ENCODE measurements at regions not wholly inside any gene's neighbourhood (a gene's known extent, or its start where the extent isn't known, plus 50 kb on each side); places are given as distances from the start of the nearest gene placed in this dataset.

DNA sequence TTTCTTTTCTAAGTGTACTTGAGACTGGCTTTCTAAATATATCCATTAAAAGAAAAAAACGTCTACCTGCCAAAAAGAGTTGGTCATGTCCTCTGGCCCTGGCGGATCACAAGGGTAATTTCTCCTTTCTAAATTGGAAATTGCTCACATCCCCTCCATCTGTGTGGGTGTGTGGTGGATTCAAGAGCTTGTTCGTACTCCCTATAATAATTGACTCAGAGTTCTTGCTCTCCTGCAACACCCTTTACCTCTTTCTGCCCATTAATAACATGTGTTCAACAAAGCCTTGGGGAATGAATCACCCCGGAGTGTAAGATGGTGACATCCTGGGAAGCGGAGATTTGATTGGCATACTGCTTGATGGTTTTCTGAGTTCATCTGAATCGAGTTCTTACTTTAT is 263.8 kb downstream of the ALDH8A1 start:
- H3K27ac Mint-ChIP-seq: no peak overlapping the region
- Histone ChIP-seq H3K27ac (ENCODE audit: insufficient read depth, low read length, poor library complexity, severe bottlenecking) (no peak overlapping the region), H3K9me3 (ENCODE audit: control insufficient read depth in 2 of 2, low read length in 2 of 2) (no peaks in the 10 kb centered on the region), H3K4me3 (ENCODE audit: low read depth, low read length) (no peak overlapping the region), H3K36me3 (ENCODE audit: control insufficient read depth, insufficient read depth, low read length) (no peaks in the 10 kb centered on the region), H3K4me1 (ENCODE audit: control insufficient read depth, insufficient read depth, low read length, poor library complexity, severe bottlenecking) (no peaks in the 10 kb centered on the region), H3K27me3 (ENCODE audit: control insufficient read depth, insufficient read depth, low read length) (peaks cover 11% of the 10 kb centered on the region)
- H3K4me3 Mint-ChIP-seq: no peak overlapping the region
- ATAC-seq (ENCODE audit: low read depth in 2 of 2) (no peak), DNase-seq (no peak)
- H3K27me3 Mint-ChIP-seq: peaks cover 34% of the 10 kb centered on the region
- H3K36me3 Mint-ChIP-seq: no peaks in the 10 kb centered on the region
- no peaks in the 10 kb centered on the region for H3K4me1 Mint-ChIP-seq
- peaks cover 0 to 2% (median 0%) of the 10 kb centered on the region in 7 donors for H3K9me3 Mint-ChIP-seq

DNA sequence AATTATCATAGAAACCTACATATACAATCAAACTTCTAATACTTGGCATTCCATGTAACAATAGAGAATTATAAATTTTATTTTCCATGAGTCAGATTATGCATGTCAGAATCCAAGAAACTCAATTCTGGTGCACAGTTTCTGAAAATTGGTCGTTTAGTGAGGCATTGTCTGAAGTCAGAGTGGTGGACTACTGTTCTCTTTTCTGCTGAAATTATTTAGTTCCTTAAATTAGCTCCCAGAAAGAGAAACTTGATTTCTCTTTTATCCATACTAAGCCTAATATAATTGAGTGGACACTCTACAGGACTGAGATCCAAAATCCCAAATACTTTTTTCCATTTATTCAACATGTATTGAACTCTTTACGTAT is 265.5 kb downstream of the ALDH8A1 start:
- no peak for ATAC-seq (ENCODE audit: low read depth in 2 of 2)
- Histone ChIP-seq H3K36me3 (ENCODE audit: control insufficient read depth, insufficient read depth, low read length) (no peaks in the 10 kb centered on the region), H3K9me3 (ENCODE audit: control insufficient read depth in 2 of 2, low read length in 2 of 2) (no peaks in the 10 kb centered on the region), H3K4me3 (ENCODE audit: low read depth, low read length) (no peak overlapping the region), H3K27ac (ENCODE audit: insufficient read depth, low read length, poor library complexity, severe bottlenecking) (no peak overlapping the region), H3K4me1 (ENCODE audit: control insufficient read depth, insufficient read depth, low read length, poor library complexity, severe bottlenecking) (no peaks in the 10 kb centered on the region), H3K27me3 (ENCODE audit: control insufficient read depth, insufficient read depth, low read length) (peaks cover 3% of the 10 kb centered on the region)
- Mint-ChIP-seq H3K9me3 (peaks cover 0 to 2% (median 0%) of the 10 kb centered on the region in 7 donors), H3K27me3 (peaks cover 36% of the 10 kb centered on the region), H3K4me3 (no peak overlapping the region), H3K27ac (no peak overlapping the region), H3K4me1 (no peaks in the 10 kb centered on the region), H3K36me3 (no peaks in the 10 kb centered on the region)
- DNase-seq: no peak

DNA sequence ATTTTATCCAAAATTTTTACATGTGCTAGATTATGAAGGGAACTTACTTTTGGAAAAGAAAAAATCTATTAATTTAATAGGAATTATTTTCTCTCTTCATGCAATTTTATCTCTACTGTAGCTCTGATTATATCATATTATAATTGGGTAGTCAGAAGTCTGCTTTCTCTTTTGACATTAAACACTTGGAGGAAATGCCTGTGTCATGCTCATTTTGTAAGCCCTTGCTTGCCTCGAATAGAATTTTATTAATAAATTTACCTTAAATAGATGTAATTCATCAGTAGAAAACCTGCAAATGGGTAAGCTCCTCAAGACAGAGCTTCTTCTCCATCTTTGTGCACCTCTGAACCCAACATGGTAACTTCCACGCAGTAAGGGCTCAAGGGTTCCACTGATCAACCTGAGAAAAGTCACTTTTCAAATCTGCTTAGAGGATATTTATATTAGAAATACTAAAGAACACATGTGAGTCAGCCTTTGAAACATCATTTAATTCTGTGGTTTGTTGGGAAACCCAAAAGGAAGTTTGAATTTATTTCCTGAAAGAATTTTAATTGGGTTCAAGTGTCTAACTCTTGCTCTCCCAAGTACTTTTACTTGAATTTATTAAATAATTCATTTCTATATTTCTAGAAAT is 266.0 kb downstream of the ALDH8A1 start:
- ATAC-seq (ENCODE audit: low read depth in 2 of 2) (no peak), DNase-seq (no peak)
- Mint-ChIP-seq H3K27me3 (peaks cover 34% of the 10 kb centered on the region), H3K27ac (no peak overlapping the region), H3K36me3 (no peaks in the 10 kb centered on the region), H3K4me3 (no peak overlapping the region), H3K9me3 (peaks cover 0 to 2% (median 0%) of the 10 kb centered on the region in 7 donors), H3K4me1 (no peaks in the 10 kb centered on the region)
- peaks cover 3% of the 10 kb centered on the region for H3K27me3 ChIP-seq (ENCODE audit: control insufficient read depth, insufficient read depth, low read length)
- no peak overlapping the region for H3K27ac ChIP-seq (ENCODE audit: insufficient read depth, low read length, poor library complexity, severe bottlenecking)
- H3K4me1 ChIP-seq (ENCODE audit: control insufficient read depth, insufficient read depth, low read length, poor library complexity, severe bottlenecking): no peaks in the 10 kb centered on the region
- H3K9me3 ChIP-seq (ENCODE audit: control insufficient read depth in 2 of 2, low read length in 2 of 2): no peaks in the 10 kb centered on the region
- no peaks in the 10 kb centered on the region for H3K36me3 ChIP-seq (ENCODE audit: control insufficient read depth, insufficient read depth, low read length)
- no peak overlapping the region for H3K4me3 ChIP-seq (ENCODE audit: low read depth, low read length)

DNA sequence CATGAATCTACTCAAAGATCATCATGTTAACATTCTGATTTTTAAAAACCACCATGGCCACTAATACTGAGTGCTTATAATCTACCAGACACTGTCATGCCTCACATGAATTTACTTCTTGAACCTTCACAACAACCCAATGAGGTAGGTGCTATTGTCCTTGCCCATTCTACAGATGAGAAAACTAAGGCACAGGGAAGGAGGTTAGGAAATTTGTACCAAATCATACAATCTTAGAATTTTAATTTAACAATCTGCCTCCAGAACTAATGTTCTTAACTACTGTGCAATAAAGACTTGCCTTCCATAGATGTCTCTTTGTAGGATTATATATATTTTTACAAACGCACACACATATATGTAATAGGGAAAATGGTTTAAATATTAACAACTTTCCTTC is 269.5 kb downstream of the ALDH8A1 start:
- H3K9me3 ChIP-seq (ENCODE audit: control insufficient read depth in 2 of 2, low read length in 2 of 2): no peaks in the 10 kb centered on the region
- ATAC-seq (ENCODE audit: low read depth in 2 of 2): no peak
- DNase-seq: no peak
- Mint-ChIP-seq H3K36me3 (no peaks in the 10 kb centered on the region), H3K27ac (no peak overlapping the region), H3K9me3 (peaks cover 0 to 2% (median 0%) of the 10 kb centered on the region in 7 donors), H3K4me3 (no peak overlapping the region), H3K27me3 (peaks cover 36% of the 10 kb centered on the region), H3K4me1 (no peaks in the 10 kb centered on the region)
- H3K4me3 ChIP-seq (ENCODE audit: low read depth, low read length): no peak overlapping the region
- H3K27me3 ChIP-seq (ENCODE audit: control insufficient read depth, insufficient read depth, low read length): no peaks in the 10 kb centered on the region
- no peaks in the 10 kb centered on the region for H3K4me1 ChIP-seq (ENCODE audit: control insufficient read depth, insufficient read depth, low read length, poor library complexity, severe bottlenecking)
- no peaks in the 10 kb centered on the region for H3K36me3 ChIP-seq (ENCODE audit: control insufficient read depth, insufficient read depth, low read length)
- no peak overlapping the region for H3K27ac ChIP-seq (ENCODE audit: insufficient read depth, low read length, poor library complexity, severe bottlenecking)

DNA sequence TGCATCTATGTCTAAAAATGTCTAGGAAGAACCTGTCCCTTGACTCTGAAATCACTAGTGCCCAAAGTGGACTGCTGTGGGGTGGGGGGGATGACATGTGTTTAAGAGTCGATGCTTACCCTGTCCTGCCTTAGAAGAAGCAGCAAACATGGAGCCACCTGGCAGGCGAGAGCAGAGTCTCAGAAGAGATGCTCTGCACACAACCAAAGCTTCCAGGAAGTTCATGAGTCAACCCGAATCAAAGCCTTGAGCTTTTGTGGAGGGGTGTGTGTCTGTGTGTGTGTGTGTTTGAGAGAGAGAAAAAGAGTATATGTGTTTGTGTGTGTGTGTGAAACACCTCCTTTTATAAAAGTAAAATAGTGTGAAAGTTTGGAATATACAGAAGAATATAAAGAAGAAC is 269.9 kb downstream of the ALDH8A1 start:
- no peaks in the 10 kb centered on the region for H3K4me1 ChIP-seq (ENCODE audit: control insufficient read depth, insufficient read depth, low read length, poor library complexity, severe bottlenecking)
- DNase-seq (peak in 1 of 3 donors; percentile 17), ATAC-seq (ENCODE audit: low read depth in 2 of 2) (peak in 1 of 2 donors; percentile 37)
- H3K27ac ChIP-seq (ENCODE audit: insufficient read depth, low read length, poor library complexity, severe bottlenecking): no peak overlapping the region
- no peaks in the 10 kb centered on the region for H3K9me3 ChIP-seq (ENCODE audit: control insufficient read depth in 2 of 2, low read length in 2 of 2)
- H3K9me3 Mint-ChIP-seq: no peaks in the 10 kb centered on the region
- H3K36me3 ChIP-seq (ENCODE audit: control insufficient read depth, insufficient read depth, low read length): no peaks in the 10 kb centered on the region
- H3K4me1 Mint-ChIP-seq: no peaks in the 10 kb centered on the region
- H3K4me3 ChIP-seq (ENCODE audit: low read depth, low read length): no peak overlapping the region
- H3K27ac Mint-ChIP-seq: no peak overlapping the region
- peaks cover 38% of the 10 kb centered on the region for H3K27me3 Mint-ChIP-seq
- H3K4me3 Mint-ChIP-seq: no peak overlapping the region
- no peaks in the 10 kb centered on the region for H3K36me3 Mint-ChIP-seq
- no peaks in the 10 kb centered on the region for H3K27me3 ChIP-seq (ENCODE audit: control insufficient read depth, insufficient read depth, low read length)

DNA sequence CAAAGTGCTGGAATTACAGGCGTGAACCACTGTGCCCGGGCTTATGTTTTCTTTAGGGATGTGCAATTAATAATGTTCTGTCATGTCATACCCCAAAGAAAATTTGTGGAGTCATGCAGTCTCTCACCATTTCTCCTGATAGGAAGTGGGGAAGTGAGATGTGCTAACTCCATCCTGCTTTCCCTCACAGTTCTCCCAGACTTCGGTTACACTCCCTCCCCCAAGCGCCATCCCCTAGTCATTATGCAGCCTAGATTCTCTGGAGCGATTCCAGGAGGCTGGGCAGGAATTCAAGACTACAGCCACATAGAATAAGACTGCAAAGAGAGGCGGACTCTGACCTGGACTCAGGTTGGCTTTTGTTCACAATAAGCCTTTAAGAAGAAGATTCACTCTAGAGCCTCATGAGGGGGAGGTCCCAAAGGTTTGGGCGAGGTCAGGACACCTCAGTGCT is 271.4 kb downstream of the ALDH8A1 start:
- no peaks in the 10 kb centered on the region for H3K36me3 Mint-ChIP-seq
- no peak overlapping the region for H3K4me3 ChIP-seq (ENCODE audit: low read depth, low read length)
- DNase-seq (no peak), ATAC-seq (ENCODE audit: low read depth in 2 of 2) (no peak)
- H3K9me3 Mint-ChIP-seq: no peaks in the 10 kb centered on the region
- peaks cover 38% of the 10 kb centered on the region for H3K27me3 Mint-ChIP-seq
- no peak overlapping the region for H3K27ac Mint-ChIP-seq
- no peak overlapping the region for H3K4me3 Mint-ChIP-seq
- no peak overlapping the region for H3K27ac ChIP-seq (ENCODE audit: insufficient read depth, low read length, poor library complexity, severe bottlenecking)
- no peaks in the 10 kb centered on the region for H3K27me3 ChIP-seq (ENCODE audit: control insufficient read depth, insufficient read depth, low read length)
- H3K9me3 ChIP-seq (ENCODE audit: control insufficient read depth in 2 of 2, low read length in 2 of 2): no peaks in the 10 kb centered on the region
- H3K36me3 ChIP-seq (ENCODE audit: control insufficient read depth, insufficient read depth, low read length): no peaks in the 10 kb centered on the region
- H3K4me1 Mint-ChIP-seq: no peaks in the 10 kb centered on the region
- H3K4me1 ChIP-seq (ENCODE audit: control insufficient read depth, insufficient read depth, low read length, poor library complexity, severe bottlenecking): no peaks in the 10 kb centered on the region

DNA sequence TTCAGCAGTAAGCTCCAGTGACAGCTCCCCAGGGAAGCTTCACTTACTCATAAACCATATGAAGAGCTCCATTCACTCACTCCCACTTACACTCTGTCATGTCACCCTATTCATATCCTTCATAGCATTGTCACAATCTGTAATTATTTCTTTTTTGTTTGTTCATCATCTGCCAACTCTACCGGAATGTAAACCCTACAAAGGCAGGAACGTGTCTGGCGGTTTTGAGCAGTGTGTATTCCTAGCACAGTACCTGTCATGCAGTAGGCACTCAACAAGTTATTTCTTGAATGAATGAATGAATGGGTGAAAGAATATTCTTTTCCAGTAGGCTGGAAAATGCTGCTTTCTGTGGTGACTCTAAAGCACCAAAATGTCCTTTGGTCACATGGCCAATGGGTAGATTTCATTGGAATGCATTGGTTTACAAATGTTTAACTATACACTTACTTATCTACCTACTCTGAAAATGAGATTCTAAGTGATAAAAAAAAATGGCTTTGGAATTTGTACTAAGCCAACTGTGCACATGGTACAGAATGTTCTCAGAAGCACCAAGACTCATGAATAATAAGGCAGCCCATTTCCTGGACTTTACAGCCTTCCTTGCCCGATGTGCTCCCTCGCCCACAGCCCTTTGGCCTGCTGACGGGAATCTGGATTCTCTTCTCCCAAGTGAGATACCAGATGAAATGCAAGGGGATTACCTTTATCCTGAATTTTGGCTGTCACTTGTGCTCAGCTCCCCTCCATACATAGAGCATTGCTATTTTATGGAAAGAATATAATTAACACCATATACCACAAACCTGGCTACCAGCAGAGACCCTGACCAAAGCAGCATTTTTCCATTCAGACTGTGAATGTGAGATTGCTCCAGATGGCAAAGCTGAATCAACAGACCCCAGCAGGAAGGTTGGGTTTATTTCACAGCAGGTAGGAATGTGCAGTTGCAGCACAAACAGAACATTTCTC is 273.3 kb downstream of the ALDH8A1 start:
- Mint-ChIP-seq H3K9me3 (no peaks in the 10 kb centered on the region), H3K27me3 (peaks cover 35% of the 10 kb centered on the region), H3K36me3 (no peaks in the 10 kb centered on the region), H3K4me1 (no peaks in the 10 kb centered on the region), H3K4me3 (no peak overlapping the region), H3K27ac (no peak overlapping the region)
- Histone ChIP-seq H3K27me3 (ENCODE audit: control insufficient read depth, insufficient read depth, low read length) (no peaks in the 10 kb centered on the region), H3K36me3 (ENCODE audit: control insufficient read depth, insufficient read depth, low read length) (no peaks in the 10 kb centered on the region), H3K4me3 (ENCODE audit: low read depth, low read length) (no peak overlapping the region), H3K4me1 (ENCODE audit: control insufficient read depth, insufficient read depth, low read length, poor library complexity, severe bottlenecking) (no peaks in the 10 kb centered on the region), H3K27ac (ENCODE audit: insufficient read depth, low read length, poor library complexity, severe bottlenecking) (no peak overlapping the region), H3K9me3 (ENCODE audit: control insufficient read depth in 2 of 2, low read length in 2 of 2) (no peaks in the 10 kb centered on the region)
- ATAC-seq (ENCODE audit: low read depth in 2 of 2): no peak
- no peak for DNase-seq

All from CD4-positive, CD25-positive, alpha-beta regulatory T cell (primary cell).